GM23338 (cell line): ENCODE measurements at regions not wholly inside any gene's neighbourhood (a gene's known extent, or its start where the extent isn't known, plus 50 kb on each side); places are given as distances from the start of the nearest gene placed in this dataset.

Source experiments
- ATAC-seq: fragments of 200-7000 bp; cut with Tn5 transposase; 3 replicates; pipeline ENCODE4 v1.9.1; 2020
- DNase-seq: peaks from one replicate; pipeline ENCODE4 v3.0.0-alpha.2; 2015; ENCODE audit warnings: low spot score
- H2AFZ ChIP-seq: fragments of 200-600 bp; sonication (generic); 2 replicates; pipeline ENCODE4 v1.8.0; 2016; ENCODE audit warnings: antibody characterized with exemption, mild to moderate bottlenecking, moderate library complexity
- H3F3A ChIP-seq: fragments of 200-600 bp; sonication (generic); replicated peaks from 2 replicates; pipeline ENCODE4 v1.8.0; 2017; ENCODE audit warnings: antibody characterized with exemption, mixed run types, low read depth
- H3K27ac ChIP-seq: fragments of 200-600 bp; sonication (generic); 2 replicates; pipeline ENCODE4 v1.6.1; 2016; ENCODE audit warnings: low read depth
- H3K27me3 ChIP-seq: fragments of 200-600 bp; sonication (generic); 2 replicates; pipeline ENCODE4 v1.8.0; 2016; ENCODE audit warnings: mild to moderate bottlenecking, mixed run types, moderate library complexity; ENCODE audit not compliant: insufficient read depth
- H3K36me3 ChIP-seq: fragments of 200-600 bp; sonication (generic); 2 replicates; pipeline ENCODE4 v1.8.0; 2016; ENCODE audit warnings: mild to moderate bottlenecking; ENCODE audit not compliant: insufficient read depth
- H3K4me1 ChIP-seq: fragments of 200-600 bp; sonication (generic); 2 replicates; pipeline ENCODE4 v1.8.0; 2016; ENCODE audit warnings: mild to moderate bottlenecking, moderate library complexity; ENCODE audit not compliant: insufficient read depth
- H3K4me2 ChIP-seq: fragments of 200-600 bp; sonication (generic); 2 replicates; pipeline ENCODE4 v1.7.1; 2017; ENCODE audit warnings: mixed run types
- H3K4me3 ChIP-seq: fragments of 200-600 bp; sonication (generic); 2 replicates; pipeline ENCODE4 v1.6.1; 2016; ENCODE audit warnings: mixed run types
- H3K79me2 ChIP-seq: fragments of 200-600 bp; sonication (generic); replicated peaks from 2 replicates; pipeline ENCODE4 v1.8.0; 2017; ENCODE audit warnings: mild to moderate bottlenecking; ENCODE audit not compliant: insufficient read depth
- H3K9me2 ChIP-seq: fragments of 200-600 bp; sonication (generic); 2 replicates; pipeline ENCODE4 v1.8.0; 2017; ENCODE audit not compliant: insufficient read depth
- H4K20me1 ChIP-seq: fragments of 200-600 bp; sonication (generic); replicated peaks from 2 replicates; pipeline ENCODE4 v1.8.0; 2017; ENCODE audit warnings: mild to moderate bottlenecking; ENCODE audit not compliant: insufficient read depth
- H3K27ac Mint-ChIP-seq: 2 replicates; pipeline ENCODE4 v1.8.0; 2020; ENCODE audit warnings: inconsistent platforms, mild to moderate bottlenecking, moderate library complexity, mixed read lengths
- H3K27me3 Mint-ChIP-seq: 3 replicates; pipeline ENCODE4 v1.8.0; 2022; ENCODE audit warnings: low read depth, mild to moderate bottlenecking, moderate library complexity, mixed read lengths, inconsistent platforms; ENCODE audit not compliant: insufficient read depth, poor library complexity
- H3K36me3 Mint-ChIP-seq: 3 replicates; pipeline ENCODE4 v1.8.0; 2021; ENCODE audit warnings: low read depth, mild to moderate bottlenecking, inconsistent platforms, moderate library complexity, mixed read lengths
- H3K4me1 Mint-ChIP-seq: 3 replicates; pipeline ENCODE4 v1.8.0; 2020; ENCODE audit warnings: mild to moderate bottlenecking, inconsistent platforms, mixed read lengths
- H3K4me3 Mint-ChIP-seq: 3 replicates; pipeline ENCODE4 v1.8.0; 2021; ENCODE audit warnings: moderate library complexity, mild to moderate bottlenecking, inconsistent platforms, mixed read lengths
- H3K9me3 Mint-ChIP-seq: 3 replicates; pipeline ENCODE4 v1.8.0; 2020; ENCODE audit warnings: moderate library complexity, mild to moderate bottlenecking, inconsistent platforms, mixed read lengths
- CREB1 ChIP-seq: fragments of 250-450 bp; sonication (Bioruptor Pico); IDR thresholded peaks from 2 replicates; pipeline ENCODE4 v1.5.0; 2020; ENCODE audit warnings: low read depth, mild to moderate bottlenecking, moderate library complexity
- JUNB ChIP-seq: IDR thresholded peaks from one replicate; pipeline ENCODE4 v1.6.1; 2016; ENCODE audit warnings: antibody characterized with exemption; ENCODE audit not compliant: unreplicated experiment
- POLR2AphosphoS5 ChIP-seq: IDR thresholded peaks from 2 replicates; pipeline ENCODE4 v1.6.1; 2016; ENCODE audit warnings: antibody characterized with exemption, low read depth
- ZNF114 ChIP-seq: fragments of 250-450 bp; sonication (Bioruptor Pico); IDR thresholded peaks from 2 replicates; pipeline ENCODE4 v1.5.0; 2020; ENCODE audit warnings: mild to moderate bottlenecking, moderate library complexity
- ZNF331 ChIP-seq: fragments of 250-450 bp; sonication (Bioruptor Pico); IDR thresholded peaks from 2 replicates; pipeline ENCODE4 v1.5.0; 2020; ENCODE audit warnings: low read depth, mild to moderate bottlenecking, moderate library complexity
- TF ChIP-seq, protein P1 (sequence below): fragments of 250-450 bp; sonication (Bioruptor Pico); IDR thresholded peaks from 2 replicates; pipeline ENCODE4 v1.5.0; 2020; ENCODE audit warnings: mild to moderate bottlenecking, moderate library complexity
- TF ChIP-seq, protein P2 (sequence below): IDR thresholded peaks from 2 replicates; pipeline ENCODE4 v1.6.1; 2016; ENCODE audit warnings: antibody characterized with exemption
- TF ChIP-seq, protein P3 (sequence below), 2 experiments: fragments of 200-600 bp in 1 of 2; sonication (generic) in 1 of 2; conservative IDR thresholded peaks; 2 replicates each; pipeline versions ENCODE4 v1.5.1 to v1.6.1; 2016 to 2017; ENCODE audit warnings: antibody characterized with exemption in 2 of 2, low read depth in 2 of 2, mild to moderate bottlenecking in 2 of 2, moderate library complexity in 1 of 2

DNA sequence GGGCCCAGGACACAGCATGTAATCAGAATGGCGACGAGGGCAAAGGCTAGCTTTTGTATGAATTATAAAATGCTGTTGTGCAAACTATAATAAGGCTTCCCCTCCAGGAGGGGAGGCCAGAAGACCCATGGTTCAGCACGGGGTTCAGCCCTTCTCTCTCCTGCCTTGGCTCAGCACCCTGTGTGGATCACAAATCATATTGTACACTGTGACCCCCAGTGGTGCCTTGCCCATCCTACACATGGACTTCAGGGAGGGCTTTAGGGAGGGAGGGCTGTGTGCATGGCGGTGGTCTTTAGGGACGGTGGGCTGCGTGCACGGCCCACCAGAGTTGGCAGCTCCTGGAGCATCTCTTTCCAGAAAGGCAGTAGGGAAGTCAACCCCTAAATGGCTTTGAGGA, 120.8 kb upstream of the TNR start (continued):
- TF ChIP-seq, protein P1, sequence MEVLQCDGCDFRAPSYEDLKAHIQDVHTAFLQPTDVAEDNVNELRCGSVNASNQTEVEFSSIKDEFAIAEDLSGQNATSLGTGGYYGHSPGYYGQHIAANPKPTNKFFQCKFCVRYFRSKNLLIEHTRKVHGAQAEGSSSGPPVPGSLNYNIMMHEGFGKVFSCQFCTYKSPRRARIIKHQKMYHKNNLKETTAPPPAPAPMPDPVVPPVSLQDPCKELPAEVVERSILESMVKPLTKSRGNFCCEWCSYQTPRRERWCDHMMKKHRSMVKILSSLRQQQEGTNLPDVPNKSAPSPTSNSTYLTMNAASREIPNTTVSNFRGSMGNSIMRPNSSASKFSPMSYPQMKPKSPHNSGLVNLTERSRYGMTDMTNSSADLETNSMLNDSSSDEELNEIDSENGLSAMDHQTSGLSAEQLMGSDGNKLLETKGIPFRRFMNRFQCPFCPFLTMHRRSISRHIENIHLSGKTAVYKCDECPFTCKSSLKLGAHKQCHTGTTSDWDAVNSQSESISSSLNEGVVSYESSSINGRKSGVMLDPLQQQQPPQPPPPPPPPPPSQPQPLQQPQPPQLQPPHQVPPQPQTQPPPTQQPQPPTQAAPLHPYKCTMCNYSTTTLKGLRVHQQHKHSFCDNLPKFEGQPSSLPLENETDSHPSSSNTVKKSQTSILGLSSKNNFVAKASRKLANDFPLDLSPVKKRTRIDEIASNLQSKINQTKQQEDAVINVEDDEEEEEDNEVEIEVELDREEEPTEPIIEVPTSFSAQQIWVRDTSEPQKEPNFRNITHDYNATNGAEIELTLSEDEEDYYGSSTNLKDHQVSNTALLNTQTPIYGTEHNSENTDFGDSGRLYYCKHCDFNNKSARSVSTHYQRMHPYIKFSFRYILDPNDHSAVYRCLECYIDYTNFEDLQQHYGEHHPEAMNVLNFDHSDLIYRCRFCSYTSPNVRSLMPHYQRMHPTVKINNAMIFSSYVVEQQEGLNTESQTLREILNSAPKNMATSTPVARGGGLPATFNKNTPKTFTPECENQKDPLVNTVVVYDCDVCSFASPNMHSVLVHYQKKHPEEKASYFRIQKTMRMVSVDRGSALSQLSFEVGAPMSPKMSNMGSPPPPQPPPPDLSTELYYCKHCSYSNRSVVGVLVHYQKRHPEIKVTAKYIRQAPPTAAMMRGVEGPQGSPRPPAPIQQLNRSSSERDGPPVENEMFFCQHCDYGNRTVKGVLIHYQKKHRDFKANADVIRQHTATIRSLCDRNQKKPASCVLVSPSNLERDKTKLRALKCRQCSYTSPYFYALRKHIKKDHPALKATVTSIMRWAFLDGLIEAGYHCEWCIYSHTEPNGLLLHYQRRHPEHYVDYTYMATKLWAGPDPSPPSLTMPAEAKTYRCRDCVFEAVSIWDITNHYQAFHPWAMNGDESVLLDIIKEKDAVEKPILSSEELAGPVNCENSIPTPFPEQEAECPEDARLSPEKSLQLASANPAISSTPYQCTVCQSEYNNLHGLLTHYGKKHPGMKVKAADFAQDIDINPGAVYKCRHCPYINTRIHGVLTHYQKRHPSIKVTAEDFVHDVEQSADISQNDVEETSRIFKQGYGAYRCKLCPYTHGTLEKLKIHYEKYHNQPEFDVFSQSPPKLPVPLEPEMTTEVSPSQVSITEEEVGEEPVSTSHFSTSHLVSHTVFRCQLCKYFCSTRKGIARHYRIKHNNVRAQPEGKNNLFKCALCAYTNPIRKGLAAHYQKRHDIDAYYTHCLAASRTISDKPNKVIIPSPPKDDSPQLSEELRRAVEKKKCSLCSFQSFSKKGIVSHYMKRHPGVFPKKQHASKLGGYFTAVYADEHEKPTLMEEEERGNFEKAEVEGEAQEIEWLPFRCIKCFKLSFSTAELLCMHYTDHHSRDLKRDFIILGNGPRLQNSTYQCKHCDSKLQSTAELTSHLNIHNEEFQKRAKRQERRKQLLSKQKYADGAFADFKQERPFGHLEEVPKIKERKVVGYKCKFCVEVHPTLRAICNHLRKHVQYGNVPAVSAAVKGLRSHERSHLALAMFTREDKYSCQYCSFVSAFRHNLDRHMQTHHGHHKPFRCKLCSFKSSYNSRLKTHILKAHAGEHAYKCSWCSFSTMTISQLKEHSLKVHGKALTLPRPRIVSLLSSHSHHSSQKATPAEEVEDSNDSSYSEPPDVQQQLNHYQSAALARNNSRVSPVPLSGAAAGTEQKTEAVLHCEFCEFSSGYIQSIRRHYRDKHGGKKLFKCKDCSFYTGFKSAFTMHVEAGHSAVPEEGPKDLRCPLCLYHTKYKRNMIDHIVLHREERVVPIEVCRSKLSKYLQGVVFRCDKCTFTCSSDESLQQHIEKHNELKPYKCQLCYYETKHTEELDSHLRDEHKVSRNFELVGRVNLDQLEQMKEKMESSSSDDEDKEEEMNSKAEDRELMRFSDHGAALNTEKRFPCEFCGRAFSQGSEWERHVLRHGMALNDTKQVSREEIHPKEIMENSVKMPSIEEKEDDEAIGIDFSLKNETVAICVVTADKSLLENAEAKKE (CRISPR knock-in tag): no peak
- TF ChIP-seq, protein P2, sequence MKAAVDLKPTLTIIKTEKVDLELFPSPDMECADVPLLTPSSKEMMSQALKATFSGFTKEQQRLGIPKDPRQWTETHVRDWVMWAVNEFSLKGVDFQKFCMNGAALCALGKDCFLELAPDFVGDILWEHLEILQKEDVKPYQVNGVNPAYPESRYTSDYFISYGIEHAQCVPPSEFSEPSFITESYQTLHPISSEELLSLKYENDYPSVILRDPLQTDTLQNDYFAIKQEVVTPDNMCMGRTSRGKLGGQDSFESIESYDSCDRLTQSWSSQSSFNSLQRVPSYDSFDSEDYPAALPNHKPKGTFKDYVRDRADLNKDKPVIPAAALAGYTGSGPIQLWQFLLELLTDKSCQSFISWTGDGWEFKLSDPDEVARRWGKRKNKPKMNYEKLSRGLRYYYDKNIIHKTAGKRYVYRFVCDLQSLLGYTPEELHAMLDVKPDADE: no peak
- TF ChIP-seq JUNB: no peak
- no peak for TF ChIP-seq POLR2AphosphoS5
- TF ChIP-seq ZNF331 (CRISPR knock-in tag): no peak
- TF ChIP-seq ZNF114 (CRISPR knock-in tag): no peak

DNA sequence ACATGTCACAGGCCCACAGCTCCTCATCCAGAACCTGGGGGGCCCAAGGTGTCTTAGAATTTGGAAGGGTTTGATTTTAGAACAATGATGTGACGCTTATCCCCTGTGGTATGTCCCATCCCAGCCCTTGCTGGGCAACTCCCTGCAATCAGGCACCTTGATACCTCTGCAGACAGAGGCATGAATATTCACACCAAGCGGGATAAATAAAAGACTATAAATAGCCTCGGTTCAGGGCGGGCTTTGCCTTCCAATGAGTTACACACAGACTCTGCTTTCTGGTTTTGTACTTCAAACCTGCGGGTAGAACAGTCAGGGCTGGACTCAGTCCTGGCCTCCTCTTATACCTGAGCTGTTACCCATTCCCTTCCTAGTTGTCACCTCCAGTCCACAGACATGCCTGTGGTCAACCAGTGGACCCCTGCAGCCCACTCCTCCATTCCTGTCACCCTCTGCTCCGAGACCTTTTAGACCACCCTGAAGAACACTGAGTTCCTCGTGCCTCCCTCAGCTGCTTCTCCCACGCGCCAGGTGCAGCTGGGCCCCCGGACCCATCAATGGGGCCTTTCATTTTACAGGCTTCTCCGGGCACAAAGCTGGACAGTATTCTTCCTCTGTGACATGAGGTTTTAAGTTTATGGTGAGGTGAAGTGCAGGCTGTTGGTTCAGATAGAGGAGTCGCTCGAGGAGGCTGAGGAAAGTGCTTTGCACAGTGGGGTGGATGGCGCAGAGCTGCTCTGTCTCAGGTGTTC, 120.1 kb upstream of the TNR start:
- H4K20me1 ChIP-seq: no peaks in the 10 kb centered on the region
- ATAC-seq: peak; percentile 28

More for the DNA sequence above, 120.1 kb upstream of the TNR start:
- DNase-seq: peak; percentile 61
- no peaks in the 10 kb centered on the region for H3K36me3 ChIP-seq
- Mint-ChIP-seq H3K4me3 (peak overlapping the region; percentile 41; the same call in 1 of the 3 replicates), H3K27me3 (peaks cover 28% of the 10 kb centered on the region), H3K27ac (no peak overlapping the region), H3K36me3 (no peaks in the 10 kb centered on the region), H3K4me1 (peaks cover 60% of the 10 kb centered on the region), H3K9me3 (no peaks in the 10 kb centered on the region)
- no peak overlapping the region for H3K27ac ChIP-seq
- peaks cover 13% of the 10 kb centered on the region; the same call in 1 of the 2 replicates for H3K27me3 ChIP-seq
- peaks cover 51% of the 10 kb centered on the region for H3K4me1 ChIP-seq
- 0 out of 2 replicates have a peak overlapping the region, but pooled peaks have one; percentile 20 for H3K4me3 ChIP-seq
- H3K9me2 ChIP-seq: 0 out of 2 replicates have a peak, but pooled peaks cover 6% of the 10 kb centered on the region
- H3F3A ChIP-seq: no peaks in the 10 kb centered on the region
- TF ChIP-seq, protein P3, sequence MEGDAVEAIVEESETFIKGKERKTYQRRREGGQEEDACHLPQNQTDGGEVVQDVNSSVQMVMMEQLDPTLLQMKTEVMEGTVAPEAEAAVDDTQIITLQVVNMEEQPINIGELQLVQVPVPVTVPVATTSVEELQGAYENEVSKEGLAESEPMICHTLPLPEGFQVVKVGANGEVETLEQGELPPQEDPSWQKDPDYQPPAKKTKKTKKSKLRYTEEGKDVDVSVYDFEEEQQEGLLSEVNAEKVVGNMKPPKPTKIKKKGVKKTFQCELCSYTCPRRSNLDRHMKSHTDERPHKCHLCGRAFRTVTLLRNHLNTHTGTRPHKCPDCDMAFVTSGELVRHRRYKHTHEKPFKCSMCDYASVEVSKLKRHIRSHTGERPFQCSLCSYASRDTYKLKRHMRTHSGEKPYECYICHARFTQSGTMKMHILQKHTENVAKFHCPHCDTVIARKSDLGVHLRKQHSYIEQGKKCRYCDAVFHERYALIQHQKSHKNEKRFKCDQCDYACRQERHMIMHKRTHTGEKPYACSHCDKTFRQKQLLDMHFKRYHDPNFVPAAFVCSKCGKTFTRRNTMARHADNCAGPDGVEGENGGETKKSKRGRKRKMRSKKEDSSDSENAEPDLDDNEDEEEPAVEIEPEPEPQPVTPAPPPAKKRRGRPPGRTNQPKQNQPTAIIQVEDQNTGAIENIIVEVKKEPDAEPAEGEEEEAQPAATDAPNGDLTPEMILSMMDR (conservative IDR thresholded peaks at IDR 0.05; ENCODE audit: low read depth in 2 of 2): no peak
- no peak for TF ChIP-seq ZNF114 (CRISPR knock-in tag)
- TF ChIP-seq JUNB: no peak
- no peak for TF ChIP-seq CREB1 (CRISPR knock-in tag)
- peak overlapping the region; percentile 44 for H3K4me2 ChIP-seq
- no peak overlapping the region for H2AFZ ChIP-seq
- H3K79me2 ChIP-seq: no peaks in the 10 kb centered on the region
